Tongue (tissue), 1 donor: ENCODE measurements at regions not wholly inside any gene's neighbourhood (a gene's known extent, or its start where the extent isn't known, plus 50 kb on each side); places are given as distances from the start of the nearest gene placed in this dataset.

Experiments
- DNase-seq: peaks from one replicate; pipeline ENCODE4 v3.0.0-alpha.2; 2015

DNA sequence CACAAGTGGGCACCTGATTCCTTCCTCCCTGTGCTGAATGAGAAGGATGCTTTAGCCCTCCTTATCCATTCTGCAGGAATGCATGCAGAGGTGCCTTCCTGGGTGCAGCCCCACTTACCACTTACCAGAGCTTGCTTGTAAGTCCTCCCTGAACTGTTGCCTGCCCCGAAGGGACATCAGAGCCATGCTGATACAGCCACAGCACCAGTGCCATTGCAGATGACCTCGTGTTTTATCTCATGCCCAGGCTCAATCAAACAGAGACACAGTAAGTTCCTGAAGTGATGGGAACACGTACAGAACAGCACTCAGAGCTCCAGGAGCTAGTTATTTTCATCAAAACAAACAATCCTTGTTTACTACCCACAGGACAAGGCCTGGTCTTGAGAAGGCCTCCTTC lies 81.9 kb downstream of the ATP1A1 start:
- DNase-seq: no peak

GRCh38 chr1:116455509-116455908 lies 82.5 kb downstream of the ATP1A1 start:
- no peak for DNase-seq

- peak; percentile 91 for DNase-seq
Observed at GRCh38 chr1:116457946-116458604, 85.0 kb downstream of the ATP1A1 start.

DNA sequence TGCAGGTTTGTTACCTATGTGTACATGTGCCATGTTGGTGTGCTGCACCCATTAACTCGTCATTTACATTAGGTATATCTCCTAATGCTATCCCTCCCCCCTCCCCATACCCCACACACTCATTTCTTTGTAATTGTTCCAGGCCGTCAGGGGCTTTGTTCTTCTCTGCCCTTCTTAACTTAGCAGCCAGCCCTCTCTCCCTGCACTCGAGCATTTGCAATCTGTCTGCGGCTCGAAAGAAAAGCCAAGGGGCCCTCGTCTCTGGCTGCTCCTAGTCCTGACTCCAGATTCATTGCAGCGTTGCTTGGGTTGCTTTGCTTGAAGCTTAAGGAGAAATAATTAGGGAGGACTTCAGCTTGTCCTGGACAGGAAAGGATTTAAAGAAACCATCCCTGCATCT lies 85.7 kb downstream of the ATP1A1 start:
- DNase-seq: peak; percentile 29

DNA sequence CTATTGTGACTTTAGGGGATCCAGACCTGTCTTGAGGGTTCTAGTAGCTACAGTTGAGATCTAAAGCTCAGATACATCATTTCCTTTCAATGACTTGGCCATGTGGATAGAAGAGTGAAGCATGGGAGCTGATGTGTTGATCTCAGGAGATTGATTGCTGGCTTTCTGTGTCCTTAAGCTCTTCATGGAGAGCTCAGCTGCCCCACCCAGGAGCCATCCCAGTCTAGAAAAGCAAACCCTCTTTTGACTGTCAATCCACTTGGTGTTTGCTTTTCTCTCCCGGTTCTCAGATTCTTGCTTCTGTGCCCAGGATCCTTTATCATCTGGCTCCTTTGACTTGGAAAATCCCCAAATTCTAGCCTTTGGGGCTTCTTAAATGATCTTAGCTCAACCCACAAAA lies 87.2 kb downstream of the ATP1A1 start:
- DNase-seq: no peak

GRCh38 chr1:116460783-116461376 lies 87.8 kb downstream of the ATP1A1 start:
- no peak for DNase-seq

DNA sequence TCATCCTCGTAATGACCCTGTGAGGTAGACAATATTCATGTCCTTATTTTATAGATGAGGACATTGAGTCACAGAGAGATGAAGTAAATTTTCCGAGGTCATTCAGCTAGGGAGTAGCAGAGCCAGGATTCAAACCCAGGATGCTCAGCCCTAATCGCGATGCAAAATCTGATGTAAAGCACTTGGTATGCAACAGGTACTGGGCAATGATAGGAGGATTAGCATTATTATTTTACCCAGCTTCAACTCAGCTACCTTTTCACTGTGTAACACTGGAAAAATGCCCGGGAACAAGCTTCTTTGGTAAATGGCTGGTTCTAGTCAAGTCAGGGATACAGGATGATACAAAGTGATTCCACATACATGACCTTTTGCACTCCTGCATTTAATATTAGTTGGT lies 88.7 kb downstream of the ATP1A1 start:
- DNase-seq: no peak

DNA sequence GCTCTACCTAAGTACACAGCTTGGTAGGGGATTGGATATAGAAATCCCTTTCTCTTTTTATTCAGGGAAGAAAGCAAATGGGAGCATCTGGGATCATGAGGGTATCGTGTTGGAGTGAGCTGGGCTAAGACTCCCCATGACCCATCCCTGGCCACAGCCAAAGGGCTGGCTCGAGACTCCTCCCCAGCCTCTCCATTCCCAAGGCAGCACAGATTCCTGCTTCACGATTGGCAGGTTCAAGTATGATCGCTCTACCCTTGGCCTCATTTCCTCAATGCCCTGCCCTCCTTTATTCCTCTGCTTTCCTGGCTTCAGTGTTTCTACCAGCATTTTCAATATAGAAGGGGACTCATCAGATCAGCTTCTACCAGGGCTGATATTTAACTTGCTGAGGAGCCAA lies 89.7 kb downstream of the ATP1A1 start:
- DNase-seq: no peak

DNA sequence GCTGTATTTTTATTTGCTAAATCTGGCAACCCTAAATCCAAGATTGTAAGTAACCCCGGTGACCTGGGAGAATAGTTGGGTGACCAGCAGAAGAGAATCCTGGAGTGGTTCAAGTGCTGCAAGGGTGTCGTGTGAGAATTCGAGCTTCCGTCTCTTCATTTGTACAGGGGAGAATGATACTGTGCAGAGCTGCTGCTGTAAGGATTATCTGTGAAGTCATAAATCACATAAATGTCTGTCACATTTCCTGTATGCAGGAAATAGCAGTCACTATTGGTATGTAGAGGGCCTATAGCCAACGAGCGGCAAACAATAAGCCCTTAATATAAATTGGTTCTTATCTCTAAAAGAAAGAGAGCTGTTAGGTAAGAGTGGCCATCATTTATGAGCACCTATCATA lies 90.7 kb downstream of the ATP1A1 start:
- DNase-seq: no peak
